WTC11 (cell line): ENCODE measurements at regions not wholly inside any gene's neighbourhood (a gene's known extent, or its start where the extent isn't known, plus 50 kb on each side); places are given as distances from the start of the nearest gene placed in this dataset.

Source experiments
- ATAC-seq: fragments of 200-7000 bp; cut with Tn5 transposase; 2 replicates; pipeline ENCODE4 v1.10.0; 2021; ENCODE audit warnings: mild to moderate bottlenecking, moderate library complexity
- CTCF ChIA-PET: fragments of 300-600 bp; sonication (Branson Sonifier 250); formaldehyde crosslinking; loops from one replicate; lab custom pipeline; 2021; ENCODE audit warnings: antibody characterized with exemption; lab: Charles Lee
- POLR2A ChIA-PET: fragments of 350-600 bp; sonication (Branson Sonifier 250); formaldehyde crosslinking; loops from one replicate; lab custom pipeline; 2021; ENCODE audit warnings: antibody characterized with exemption; lab: Charles Lee
- DNase-seq: peaks from one replicate; pipeline ENCODE4 v3.0.0; 2021; ENCODE audit warnings: low spot score
- H3K27ac Mint-ChIP-seq: 2 replicates; pipeline ENCODE4 v1.8.0; 2021; ENCODE audit warnings: mixed read lengths
- H3K27me3 Mint-ChIP-seq: 2 replicates; pipeline ENCODE4 v1.8.0; 2021; ENCODE audit warnings: low read depth, mild to moderate bottlenecking, moderate library complexity, mixed read lengths
- H3K36me3 Mint-ChIP-seq: 2 replicates; pipeline ENCODE4 v1.8.0; 2021; ENCODE audit warnings: mixed read lengths
- H3K4me1 Mint-ChIP-seq: 2 replicates; pipeline ENCODE4 v1.8.0; 2022; ENCODE audit warnings: mixed read lengths
- H3K4me3 Mint-ChIP-seq: 2 replicates; pipeline ENCODE4 v1.8.0; 2021; ENCODE audit warnings: mild to moderate bottlenecking, moderate library complexity, mixed read lengths
- H3K9me3 Mint-ChIP-seq: 2 replicates; pipeline ENCODE4 v1.8.0; 2021; ENCODE audit warnings: mixed read lengths
- ESRRA ChIP-seq: sonication (generic); formaldehyde crosslinking; IDR thresholded peaks from 2 replicates; pipeline ENCODE4 v1.8.1; 2022; ENCODE audit warnings: mild to moderate bottlenecking, missing genetic modification reagents, borderline replicate concordance
- RORB ChIP-seq: fragments of 250-450 bp; sonication (Bioruptor Pico); IDR thresholded peaks from 2 replicates; pipeline ENCODE4 v1.9.0; 2021; ENCODE audit warnings: mild to moderate bottlenecking
- SMAD4 ChIP-seq: sonication (generic); formaldehyde crosslinking; IDR thresholded peaks from 2 replicates; pipeline ENCODE4 v1.8.0; 2022; ENCODE audit warnings: mild to moderate bottlenecking, missing genetic modification reagents
- ZNF138 ChIP-seq: sonication (generic); formaldehyde crosslinking; conservative IDR thresholded peaks from 2 replicates; pipeline ENCODE4 v1.8.1; 2022; ENCODE audit warnings: mild to moderate bottlenecking, moderate library complexity, missing genetic modification reagents
- ZNF317 ChIP-seq: sonication (generic); formaldehyde crosslinking; IDR thresholded peaks from 2 replicates; pipeline ENCODE4 v1.8.1; 2023; ENCODE audit warnings: low read depth, mild to moderate bottlenecking, moderate library complexity, missing genetic modification reagents, borderline replicate concordance
- ZNF423 ChIP-seq: fragments of 250-450 bp; sonication (Bioruptor Pico); IDR thresholded peaks from 2 replicates; pipeline ENCODE4 v2.1.2; 2022; ENCODE audit warnings: mild to moderate bottlenecking, moderate library complexity
- TF ChIP-seq, protein P1 (sequence below): sonication (generic); formaldehyde crosslinking; IDR thresholded peaks from 2 replicates; pipeline ENCODE4 v1.8.1; 2023; ENCODE audit warnings: mild to moderate bottlenecking, missing genetic modification reagents, borderline replicate concordance
- TF ChIP-seq, protein P2 (sequence below): fragments of 200-600 bp; IDR thresholded peaks from 2 replicates; pipeline ENCODE4 v1.8.0; 2022; ENCODE audit warnings: antibody characterized with exemption
- TF ChIP-seq, protein P3 (sequence below): sonication (generic); formaldehyde crosslinking; IDR thresholded peaks from 2 replicates; pipeline ENCODE4 v1.8.0; 2023; ENCODE audit warnings: missing genetic modification reagents
- TF ChIP-seq, protein P4 (sequence below): fragments of 250-450 bp; sonication (Bioruptor Pico); IDR thresholded peaks from 2 replicates; pipeline ENCODE4 v1.9.0; 2021; ENCODE audit warnings: mild to moderate bottlenecking, borderline replicate concordance
- TF ChIP-seq, protein P5 (sequence below): fragments of 250-450 bp; sonication (Bioruptor Pico); IDR thresholded peaks from 2 replicates; pipeline ENCODE4 v1.9.0; 2021; ENCODE audit warnings: mild to moderate bottlenecking
- TF ChIP-seq, protein P6 (sequence below): sonication (generic); formaldehyde crosslinking; IDR thresholded peaks from 2 replicates; pipeline ENCODE4 v1.8.1; 2023; ENCODE audit warnings: mild to moderate bottlenecking, missing genetic modification reagents, moderate library complexity
- TF ChIP-seq, protein P7 (sequence below): sonication (generic); formaldehyde crosslinking; IDR thresholded peaks from 2 replicates; pipeline ENCODE4 v1.8.0; 2022; ENCODE audit warnings: mild to moderate bottlenecking, missing genetic modification reagents

DNA sequence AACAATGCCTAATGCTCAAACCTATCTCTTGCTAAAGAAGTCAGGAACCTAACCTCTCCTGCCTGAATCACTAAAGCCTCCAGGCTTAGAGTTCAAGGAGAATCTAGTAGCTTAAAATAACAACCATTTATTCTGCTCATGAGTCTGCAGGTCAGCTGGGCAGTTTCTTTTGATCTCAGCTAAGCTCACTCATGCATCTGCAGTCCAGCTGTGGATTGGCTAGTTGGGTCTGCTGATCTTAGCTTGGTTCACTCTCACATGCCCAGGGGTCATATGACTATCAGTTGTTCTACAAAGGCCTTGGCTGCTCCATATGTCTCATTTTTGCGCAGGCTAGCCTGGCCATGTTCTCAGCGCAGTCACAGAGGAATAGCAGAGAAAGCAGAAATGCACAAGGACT is 109.2 kb upstream of the STT3B start (continued):
- TF ChIP-seq, protein P1, sequence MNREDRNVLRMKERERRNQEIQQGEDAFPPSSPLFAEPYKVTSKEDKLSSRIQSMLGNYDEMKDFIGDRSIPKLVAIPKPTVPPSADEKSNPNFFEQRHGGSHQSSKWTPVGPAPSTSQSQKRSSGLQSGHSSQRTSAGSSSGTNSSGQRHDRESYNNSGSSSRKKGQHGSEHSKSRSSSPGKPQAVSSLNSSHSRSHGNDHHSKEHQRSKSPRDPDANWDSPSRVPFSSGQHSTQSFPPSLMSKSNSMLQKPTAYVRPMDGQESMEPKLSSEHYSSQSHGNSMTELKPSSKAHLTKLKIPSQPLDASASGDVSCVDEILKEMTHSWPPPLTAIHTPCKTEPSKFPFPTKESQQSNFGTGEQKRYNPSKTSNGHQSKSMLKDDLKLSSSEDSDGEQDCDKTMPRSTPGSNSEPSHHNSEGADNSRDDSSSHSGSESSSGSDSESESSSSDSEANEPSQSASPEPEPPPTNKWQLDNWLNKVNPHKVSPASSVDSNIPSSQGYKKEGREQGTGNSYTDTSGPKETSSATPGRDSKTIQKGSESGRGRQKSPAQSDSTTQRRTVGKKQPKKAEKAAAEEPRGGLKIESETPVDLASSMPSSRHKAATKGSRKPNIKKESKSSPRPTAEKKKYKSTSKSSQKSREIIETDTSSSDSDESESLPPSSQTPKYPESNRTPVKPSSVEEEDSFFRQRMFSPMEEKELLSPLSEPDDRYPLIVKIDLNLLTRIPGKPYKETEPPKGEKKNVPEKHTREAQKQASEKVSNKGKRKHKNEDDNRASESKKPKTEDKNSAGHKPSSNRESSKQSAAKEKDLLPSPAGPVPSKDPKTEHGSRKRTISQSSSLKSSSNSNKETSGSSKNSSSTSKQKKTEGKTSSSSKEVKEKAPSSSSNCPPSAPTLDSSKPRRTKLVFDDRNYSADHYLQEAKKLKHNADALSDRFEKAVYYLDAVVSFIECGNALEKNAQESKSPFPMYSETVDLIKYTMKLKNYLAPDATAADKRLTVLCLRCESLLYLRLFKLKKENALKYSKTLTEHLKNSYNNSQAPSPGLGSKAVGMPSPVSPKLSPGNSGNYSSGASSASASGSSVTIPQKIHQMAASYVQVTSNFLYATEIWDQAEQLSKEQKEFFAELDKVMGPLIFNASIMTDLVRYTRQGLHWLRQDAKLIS: no peak
- TF ChIP-seq ZNF138 (CRISPR knock-in tag): no peak
- TF ChIP-seq, protein P2, sequence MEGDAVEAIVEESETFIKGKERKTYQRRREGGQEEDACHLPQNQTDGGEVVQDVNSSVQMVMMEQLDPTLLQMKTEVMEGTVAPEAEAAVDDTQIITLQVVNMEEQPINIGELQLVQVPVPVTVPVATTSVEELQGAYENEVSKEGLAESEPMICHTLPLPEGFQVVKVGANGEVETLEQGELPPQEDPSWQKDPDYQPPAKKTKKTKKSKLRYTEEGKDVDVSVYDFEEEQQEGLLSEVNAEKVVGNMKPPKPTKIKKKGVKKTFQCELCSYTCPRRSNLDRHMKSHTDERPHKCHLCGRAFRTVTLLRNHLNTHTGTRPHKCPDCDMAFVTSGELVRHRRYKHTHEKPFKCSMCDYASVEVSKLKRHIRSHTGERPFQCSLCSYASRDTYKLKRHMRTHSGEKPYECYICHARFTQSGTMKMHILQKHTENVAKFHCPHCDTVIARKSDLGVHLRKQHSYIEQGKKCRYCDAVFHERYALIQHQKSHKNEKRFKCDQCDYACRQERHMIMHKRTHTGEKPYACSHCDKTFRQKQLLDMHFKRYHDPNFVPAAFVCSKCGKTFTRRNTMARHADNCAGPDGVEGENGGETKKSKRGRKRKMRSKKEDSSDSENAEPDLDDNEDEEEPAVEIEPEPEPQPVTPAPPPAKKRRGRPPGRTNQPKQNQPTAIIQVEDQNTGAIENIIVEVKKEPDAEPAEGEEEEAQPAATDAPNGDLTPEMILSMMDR: no peak
- TF ChIP-seq, protein P3, sequence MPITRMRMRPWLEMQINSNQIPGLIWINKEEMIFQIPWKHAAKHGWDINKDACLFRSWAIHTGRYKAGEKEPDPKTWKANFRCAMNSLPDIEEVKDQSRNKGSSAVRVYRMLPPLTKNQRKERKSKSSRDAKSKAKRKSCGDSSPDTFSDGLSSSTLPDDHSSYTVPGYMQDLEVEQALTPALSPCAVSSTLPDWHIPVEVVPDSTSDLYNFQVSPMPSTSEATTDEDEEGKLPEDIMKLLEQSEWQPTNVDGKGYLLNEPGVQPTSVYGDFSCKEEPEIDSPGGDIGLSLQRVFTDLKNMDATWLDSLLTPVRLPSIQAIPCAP (CRISPR knock-in tag): no peak
- no peak for TF ChIP-seq ZNF317 (CRISPR knock-in tag)

DNA sequence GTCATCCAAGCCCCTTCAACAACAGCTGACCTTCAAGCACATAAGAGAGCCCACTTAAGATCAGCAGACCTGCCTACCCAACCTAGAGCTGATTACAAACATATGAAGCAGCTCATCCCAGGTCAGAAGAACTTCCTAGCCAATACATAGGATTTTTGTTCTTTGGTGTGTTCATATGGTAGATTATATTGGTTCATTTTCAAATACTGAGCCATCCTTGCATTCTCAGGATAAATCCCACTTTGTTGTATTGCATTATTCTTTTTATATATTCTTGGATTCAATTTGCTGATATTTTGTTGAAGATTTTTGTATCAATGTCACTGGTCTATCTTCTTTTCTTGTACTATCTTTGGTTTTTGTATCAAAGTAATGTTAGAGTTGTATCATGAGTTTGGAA is 107.3 kb upstream of the STT3B start:
- Mint-ChIP-seq H3K36me3 (no peaks in the 10 kb centered on the region), H3K4me1 (peaks cover 5% of the 10 kb centered on the region), H3K9me3 (no peaks in the 10 kb centered on the region), H3K4me3 (no peak overlapping the region), H3K27ac (no peak overlapping the region), H3K27me3 (no peaks in the 10 kb centered on the region)
- ChIA-PET POLR2A (no interaction called here), CTCF (no interaction called here)
- no peak for DNase-seq
- no peak for ATAC-seq
- TF ChIP-seq, protein P4, sequence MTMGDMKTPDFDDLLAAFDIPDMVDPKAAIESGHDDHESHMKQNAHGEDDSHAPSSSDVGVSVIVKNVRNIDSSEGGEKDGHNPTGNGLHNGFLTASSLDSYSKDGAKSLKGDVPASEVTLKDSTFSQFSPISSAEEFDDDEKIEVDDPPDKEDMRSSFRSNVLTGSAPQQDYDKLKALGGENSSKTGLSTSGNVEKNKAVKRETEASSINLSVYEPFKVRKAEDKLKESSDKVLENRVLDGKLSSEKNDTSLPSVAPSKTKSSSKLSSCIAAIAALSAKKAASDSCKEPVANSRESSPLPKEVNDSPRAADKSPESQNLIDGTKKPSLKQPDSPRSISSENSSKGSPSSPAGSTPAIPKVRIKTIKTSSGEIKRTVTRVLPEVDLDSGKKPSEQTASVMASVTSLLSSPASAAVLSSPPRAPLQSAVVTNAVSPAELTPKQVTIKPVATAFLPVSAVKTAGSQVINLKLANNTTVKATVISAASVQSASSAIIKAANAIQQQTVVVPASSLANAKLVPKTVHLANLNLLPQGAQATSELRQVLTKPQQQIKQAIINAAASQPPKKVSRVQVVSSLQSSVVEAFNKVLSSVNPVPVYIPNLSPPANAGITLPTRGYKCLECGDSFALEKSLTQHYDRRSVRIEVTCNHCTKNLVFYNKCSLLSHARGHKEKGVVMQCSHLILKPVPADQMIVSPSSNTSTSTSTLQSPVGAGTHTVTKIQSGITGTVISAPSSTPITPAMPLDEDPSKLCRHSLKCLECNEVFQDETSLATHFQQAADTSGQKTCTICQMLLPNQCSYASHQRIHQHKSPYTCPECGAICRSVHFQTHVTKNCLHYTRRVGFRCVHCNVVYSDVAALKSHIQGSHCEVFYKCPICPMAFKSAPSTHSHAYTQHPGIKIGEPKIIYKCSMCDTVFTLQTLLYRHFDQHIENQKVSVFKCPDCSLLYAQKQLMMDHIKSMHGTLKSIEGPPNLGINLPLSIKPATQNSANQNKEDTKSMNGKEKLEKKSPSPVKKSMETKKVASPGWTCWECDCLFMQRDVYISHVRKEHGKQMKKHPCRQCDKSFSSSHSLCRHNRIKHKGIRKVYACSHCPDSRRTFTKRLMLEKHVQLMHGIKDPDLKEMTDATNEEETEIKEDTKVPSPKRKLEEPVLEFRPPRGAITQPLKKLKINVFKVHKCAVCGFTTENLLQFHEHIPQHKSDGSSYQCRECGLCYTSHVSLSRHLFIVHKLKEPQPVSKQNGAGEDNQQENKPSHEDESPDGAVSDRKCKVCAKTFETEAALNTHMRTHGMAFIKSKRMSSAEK (CRISPR knock-in tag): no peak
- no peak for TF ChIP-seq ZNF423 (CRISPR knock-in tag)
- no peak for TF ChIP-seq SMAD4
- TF ChIP-seq, protein P3 (CRISPR knock-in tag): no peak
- TF ChIP-seq, protein P5, sequence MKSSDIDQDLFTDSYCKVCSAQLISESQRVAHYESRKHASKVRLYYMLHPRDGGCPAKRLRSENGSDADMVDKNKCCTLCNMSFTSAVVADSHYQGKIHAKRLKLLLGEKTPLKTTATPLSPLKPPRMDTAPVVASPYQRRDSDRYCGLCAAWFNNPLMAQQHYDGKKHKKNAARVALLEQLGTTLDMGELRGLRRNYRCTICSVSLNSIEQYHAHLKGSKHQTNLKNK (CRISPR knock-in tag): no peak
- TF ChIP-seq RORB (CRISPR knock-in tag): no peak
- TF ChIP-seq, protein P6, sequence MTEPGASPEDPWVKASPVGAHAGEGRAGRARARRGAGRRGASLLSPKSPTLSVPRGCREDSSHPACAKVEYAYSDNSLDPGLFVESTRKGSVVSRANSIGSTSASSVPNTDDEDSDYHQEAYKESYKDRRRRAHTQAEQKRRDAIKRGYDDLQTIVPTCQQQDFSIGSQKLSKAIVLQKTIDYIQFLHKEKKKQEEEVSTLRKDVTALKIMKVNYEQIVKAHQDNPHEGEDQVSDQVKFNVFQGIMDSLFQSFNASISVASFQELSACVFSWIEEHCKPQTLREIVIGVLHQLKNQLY (CRISPR knock-in tag): no peak
- TF ChIP-seq ESRRA (CRISPR knock-in tag): no peak
- TF ChIP-seq, protein P7, sequence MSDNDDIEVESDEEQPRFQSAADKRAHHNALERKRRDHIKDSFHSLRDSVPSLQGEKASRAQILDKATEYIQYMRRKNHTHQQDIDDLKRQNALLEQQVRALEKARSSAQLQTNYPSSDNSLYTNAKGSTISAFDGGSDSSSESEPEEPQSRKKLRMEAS: no peak
